ENCODE measurements at regions not wholly inside any gene's neighbourhood (a gene's known extent, or its start where the extent isn't known, plus 50 kb on each side); places are given as distances from the start of the nearest gene placed in this dataset.

GRCh38 chr12:88633312-88633711 is 53.0 kb upstream of the KITLG start:
- FAIRE-seq = peak; percentile 3
- Histone ChIP-seq H3K36me3 (ENCODE audit: control insufficient read depth in 2 of 3, insufficient read depth in 3 of 3, low read length in 3 of 3) (no peaks in the 10 kb centered on the region), H3K4me3 (ENCODE audit: low read length in 3 of 3) (no peak overlapping the region), H3K9me3 (ENCODE audit: control insufficient read depth in 2 of 3, insufficient read depth in 1 of 3, low read length in 3 of 3) (no peaks in the 10 kb centered on the region), H3K4me1 (ENCODE audit: control insufficient read depth in 2 of 3, insufficient read depth in 2 of 3, low read depth in 1 of 3, low read length in 3 of 3) (no peaks in the 10 kb centered on the region), H3K27ac (ENCODE audit: low read depth in 2 of 2, low read length in 2 of 2) (no peak overlapping the region), H3K9ac (ENCODE audit: low read length in 3 of 3) (no peak overlapping the region), H3K27me3 (ENCODE audit: control insufficient read depth, insufficient read depth, low read length) (no peaks in the 10 kb centered on the region)
- intact Hi-C loops (cut with DNase I) = no loop called here
- no peak for DNase-seq
- peak; percentile 19 for TF ChIP-seq CTCF (IDR thresholded peaks at IDR 0.05; ENCODE audit: borderline replicate concordance, extremely low read depth, insufficient read depth)

GRCh38 chr12:88630561-88630960 is 50.3 kb upstream of the KITLG start:
- no peaks in the 10 kb centered on the region for H3K4me1 ChIP-seq (ENCODE audit: control insufficient read depth in 2 of 3, insufficient read depth in 2 of 3, low read depth in 1 of 3, low read length in 3 of 3)
- FAIRE-seq (no peak), DNase-seq (peak in 1 of 5 donors; percentile 57)
- H3K36me3 ChIP-seq (ENCODE audit: control insufficient read depth in 2 of 3, insufficient read depth in 3 of 3, low read length in 3 of 3) = no peaks in the 10 kb centered on the region
- no peak overlapping the region for H3K4me3 ChIP-seq (ENCODE audit: low read length in 3 of 3)
- TF ChIP-seq CTCF (IDR thresholded peaks at IDR 0.05; ENCODE audit: borderline replicate concordance, extremely low read depth, insufficient read depth) = no peak
- H3K9me3 ChIP-seq (ENCODE audit: control insufficient read depth in 2 of 3, insufficient read depth in 1 of 3, low read length in 3 of 3) = no peaks in the 10 kb centered on the region
- no peak overlapping the region for H3K27ac ChIP-seq (ENCODE audit: low read depth in 2 of 2, low read length in 2 of 2)
- intact Hi-C loops (cut with DNase I) = no loop called here
- no peak overlapping the region for H3K9ac ChIP-seq (ENCODE audit: low read length in 3 of 3)
- H3K27me3 ChIP-seq (ENCODE audit: control insufficient read depth, insufficient read depth, low read length) = no peaks in the 10 kb centered on the region

Measured in kidney (tissue), 13 donors.